IMR-90 (cell line): ENCODE measurements at regions not wholly inside any gene's neighbourhood (a gene's known extent, or its start where the extent isn't known, plus 50 kb on each side); places are given as distances from the start of the nearest gene placed in this dataset.

Experiments used
- ATAC-seq: fragments of 200-7000 bp; cut with Tn5 transposase; 2 replicates; pipeline ENCODE4 v1.9.1; 2020; ENCODE audit warnings: low read depth, mild to moderate bottlenecking, moderate library complexity
- BruUV-seq: library from RNA; stranded (reverse); fragments of 400-500 nt; replicated peaks from 2 replicates; lab custom pipeline; 2021; lab: Mats Ljungman, UMichigan
- CTCF ChIA-PET: fragments of 300-600 bp; formaldehyde crosslinking; extraction: SDS; loops from one replicate; lab custom pipeline; 2021; ENCODE audit warnings: antibody characterized with exemption; lab: Yijun Ruan, JAX
- POLR2A ChIA-PET: fragments of 300-600 bp; sonication (Branson Sonifier 250); formaldehyde crosslinking; loops from one replicate; lab custom pipeline; 2022; ENCODE audit warnings: antibody characterized with exemption; ENCODE audit not compliant: unreplicated experiment; lab: Charles Lee
- DNase-seq: peaks from one replicate; pipeline ENCODE4 v3.0.0; 2013
- H2AFZ ChIP-seq: replicated peaks from 2 replicates; pipeline ENCODE3; 2013; ENCODE audit warnings: low read length, mild to moderate bottlenecking; ENCODE audit not compliant: poor library complexity
- H2AK5ac ChIP-seq: 2 replicates; pipeline ENCODE4 v1.6.1; 2013; ENCODE audit warnings: low read depth, low read length, inconsistent platforms
- H2AK9ac ChIP-seq: replicated peaks from 2 replicates; pipeline ENCODE3; 2013; ENCODE audit warnings: mild to moderate bottlenecking, low read depth, low read length, moderate library complexity; ENCODE audit not compliant: poor library complexity
- H2BK120ac ChIP-seq: 2 replicates; pipeline ENCODE4 v1.6.1; 2013; ENCODE audit warnings: low read depth, low read length, inconsistent platforms
- H2BK15ac ChIP-seq: 3 replicates; pipeline ENCODE4 v1.6.1; 2013; ENCODE audit warnings: low read depth, low read length, inconsistent platforms
- H2BK20ac ChIP-seq: 2 replicates; pipeline ENCODE4 v1.6.1; 2013; ENCODE audit warnings: low read depth, mild to moderate bottlenecking, inconsistent platforms, low read length, moderate library complexity
- H2BK5ac ChIP-seq: 2 replicates; pipeline ENCODE4 v1.6.1; 2013; ENCODE audit warnings: mild to moderate bottlenecking, low read depth, low read length, inconsistent platforms; ENCODE audit not compliant: poor library complexity, severe bottlenecking
- H3K14ac ChIP-seq: replicated peaks from 2 replicates; pipeline ENCODE4 v1.6.1; 2013; ENCODE audit warnings: low read depth, low read length, inconsistent platforms
- H3K18ac ChIP-seq: 2 replicates; pipeline ENCODE4 v1.6.1; 2013; ENCODE audit warnings: low read depth, low read length, control low read depth
- H3K23ac ChIP-seq: 2 replicates; pipeline ENCODE4 v1.6.1; 2013; ENCODE audit warnings: low read depth, low read length, inconsistent platforms
- H3K27ac ChIP-seq: 2 replicates; pipeline ENCODE4 v1.5.1; 2013; ENCODE audit warnings: mild to moderate bottlenecking, control low read depth, low read length; ENCODE audit not compliant: insufficient read depth
- H3K27me3 ChIP-seq: 2 replicates; pipeline ENCODE4 v1.6.1; 2013; ENCODE audit warnings: low read length; ENCODE audit not compliant: control insufficient read depth, insufficient read depth
- H3K36me3 ChIP-seq: 2 replicates; pipeline ENCODE4 v1.6.1; 2013; ENCODE audit warnings: low read length, mixed read lengths; ENCODE audit not compliant: control insufficient read depth, insufficient read depth
- H3K4ac ChIP-seq: 2 replicates; pipeline ENCODE4 v1.6.1; 2013; ENCODE audit warnings: low read depth, low read length, inconsistent platforms
- H3K4me1 ChIP-seq: 2 replicates; pipeline ENCODE4 v1.6.1; 2013; ENCODE audit warnings: low read length, mixed read lengths; ENCODE audit not compliant: control insufficient read depth, insufficient read depth
- H3K4me2 ChIP-seq: 2 replicates; pipeline ENCODE4 v1.6.1; 2013; ENCODE audit warnings: low read depth, mild to moderate bottlenecking, control low read depth, low read length, moderate library complexity
- H3K4me3 ChIP-seq: 2 replicates; pipeline ENCODE4 v1.5.1; 2013; ENCODE audit warnings: low read depth, mild to moderate bottlenecking, control low read depth, low read length, moderate library complexity; ENCODE audit not compliant: insufficient read depth
- H3K56ac ChIP-seq: 2 replicates; pipeline ENCODE4 v1.6.1; 2013; ENCODE audit warnings: low read length, inconsistent platforms; ENCODE audit not compliant: insufficient read depth; ENCODE audit errors: extremely low read depth
- H3K79me1 ChIP-seq, 2 experiments: 2 replicates each; pipeline ENCODE4 v1.6.1; 2013; ENCODE audit warnings: low read length in 2 of 2, inconsistent platforms in 1 of 2, low read depth in 1 of 2
- H3K9ac ChIP-seq: 2 replicates; pipeline ENCODE4 v1.6.1; 2013; ENCODE audit warnings: low read depth, low read length, control low read depth
- H3K9me1 ChIP-seq: 2 replicates; pipeline ENCODE4 v1.6.1; 2013; ENCODE audit warnings: low read length, inconsistent platforms; ENCODE audit not compliant: insufficient read depth
- H3K9me3 ChIP-seq: 2 replicates; pipeline ENCODE4 v1.6.1; 2013; ENCODE audit warnings: low read length; ENCODE audit not compliant: control insufficient read depth, insufficient read depth
- H4K20me1 ChIP-seq: 2 replicates; pipeline ENCODE4 v1.6.1; 2013; ENCODE audit warnings: low read length, inconsistent platforms; ENCODE audit not compliant: insufficient read depth
- H4K5ac ChIP-seq: 2 replicates; pipeline ENCODE4 v1.6.1; 2013; ENCODE audit warnings: mild to moderate bottlenecking, low read depth, low read length, control low read depth
- H4K8ac ChIP-seq, 2 experiments: 2 replicates each; pipeline ENCODE4 v1.6.1; 2013; ENCODE audit warnings: low read depth in 2 of 2, low read length in 2 of 2, control low read depth in 1 of 2, inconsistent platforms in 1 of 2
- H4K91ac ChIP-seq: 2 replicates; pipeline ENCODE4 v1.6.1; 2013; ENCODE audit warnings: low read depth, low read length, inconsistent platforms; ENCODE audit not compliant: insufficient read depth
- BHLHE40 ChIP-seq: fragments of 150-350 bp; IDR thresholded peaks from 2 replicates; pipeline ENCODE4 v1.6.1; 2016; ENCODE audit warnings: mild to moderate bottlenecking, low read depth, low read length
- CEBPB ChIP-seq: IDR thresholded peaks from 2 replicates; pipeline ENCODE4 v1.6.1; 2012; ENCODE audit warnings: low read depth, low read length, improper control_type of control experiment
- CHD1 ChIP-seq: IDR thresholded peaks from 2 replicates; pipeline ENCODE4 v1.6.1; 2012; ENCODE audit warnings: low read depth, low read length, improper control_type of control experiment
- CTCF ChIP-seq: conservative IDR thresholded peaks from 2 replicates; pipeline ENCODE4 v1.5.1; 2012; ENCODE audit warnings: mild to moderate bottlenecking, low read depth, low read length, improper control_type of control experiment
- FOS ChIP-seq: fragments of 150-350 bp; IDR thresholded peaks from 2 replicates; pipeline ENCODE4 v1.6.1; 2016; ENCODE audit warnings: low read depth, low read length
- MAFK ChIP-seq: IDR thresholded peaks from 2 replicates; pipeline ENCODE4 v1.6.1; 2012; ENCODE audit warnings: low read depth, low read length, improper control_type of control experiment
- MXI1 ChIP-seq: IDR thresholded peaks from 2 replicates; pipeline ENCODE4 v1.6.1; 2012; ENCODE audit warnings: low read depth, mild to moderate bottlenecking, low read length, moderate library complexity, borderline replicate concordance
- NFE2L2 ChIP-seq: fragments of 150-350 bp; IDR thresholded peaks from 2 replicates; pipeline ENCODE4 v1.6.1; 2016; ENCODE audit warnings: low read depth, mild to moderate bottlenecking, low read length
- POLR2A ChIP-seq: IDR thresholded peaks from 2 replicates; pipeline ENCODE4 v1.6.1; 2012; ENCODE audit warnings: mild to moderate bottlenecking, low read depth, low read length
- RAD21 ChIP-seq: IDR thresholded peaks from 2 replicates; pipeline ENCODE4 v1.6.1; 2012; ENCODE audit warnings: low read length, improper control_type of control experiment
- RFX5 ChIP-seq: IDR thresholded peaks from 2 replicates; pipeline ENCODE4 v1.8.0; 2012; ENCODE audit warnings: low read depth, mild to moderate bottlenecking, low read length, moderate library complexity
- SMC3 ChIP-seq: fragments of 150-350 bp; IDR thresholded peaks from 2 replicates; pipeline ENCODE4 v1.6.1; 2016; ENCODE audit warnings: low read depth, mild to moderate bottlenecking, antibody characterized with exemption, low read length, moderate library complexity
- USF2 ChIP-seq: fragments of 150-350 bp; IDR thresholded peaks from 2 replicates; pipeline ENCODE4 v1.6.1; 2017; ENCODE audit warnings: mild to moderate bottlenecking, antibody characterized with exemption, low read length, low read depth
- WGBS, 2 experiments: methylation state at CpG; one replicate each; pipeline versions ENCODE4 v1.1.5 to v1.1.7; 2013; ENCODE audit warnings: missing lambda C conversion rate in 2 of 2; ENCODE audit not compliant: insufficient read length in 1 of 2; ENCODE audit errors: extremely low coverage in 2 of 2; 5-methylcytosine and 5-hydroxymethylcytosine counted together
- dilution Hi-C: fragments of 300-500 bp; cut with HindIII; formaldehyde crosslinking; loops from one replicate; pipeline ENCODE4 v1.14.3; 2018; ENCODE audit warnings: low sequenced_read_pairs; ENCODE audit not compliant: unreplicated experiment
- in situ Hi-C: fragments of 300-500 bp; cut with MboI; formaldehyde crosslinking; loops from 3 replicates; pipeline ENCODE4 v1.14.3; 2019; ENCODE audit warnings: low sequenced_read_pairs, inconsistent platforms, mixed read lengths
- intact Hi-C: fragments of 100-400 bp; cut with micrococcal nuclease; formaldehyde crosslinking; loops from 2 replicates; pipeline ENCODE4 v1.10.0; 2022
- TF ChIP-seq, protein P1 (sequence below): fragments of 150-350 bp; IDR thresholded peaks from 2 replicates; pipeline ENCODE4 v1.6.1; 2016; ENCODE audit warnings: low read depth, mild to moderate bottlenecking, low read length, moderate library complexity, borderline replicate concordance

DNA sequence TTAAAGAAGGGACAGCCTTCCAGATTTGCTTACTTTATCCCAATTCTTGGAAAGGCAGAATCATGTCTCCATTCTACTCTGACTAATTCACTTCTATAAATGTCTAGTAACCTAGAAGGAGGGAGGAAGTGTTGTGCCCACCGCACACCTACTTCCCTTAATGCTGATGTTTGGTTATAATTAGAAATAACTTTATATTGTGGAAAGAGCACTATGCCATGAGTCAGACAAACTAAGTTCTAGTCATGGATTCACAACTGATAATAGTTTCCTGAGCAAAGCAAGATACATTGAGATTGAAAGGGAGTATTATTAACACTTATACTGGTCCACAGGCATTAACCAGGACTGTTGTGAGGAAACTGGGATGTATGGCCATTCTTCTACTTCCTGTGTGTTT, 345.9 kb upstream of the RPS23 start:
- DNase-seq (no peak), ATAC-seq (no peak)
- no CpG with 5 or more reads among the region's 1 CpG for WGBS, 2 experiments
- BruUV-seq: no TSS peak
- no peak overlapping the region for H3K18ac ChIP-seq
- H3K14ac ChIP-seq: no peak overlapping the region
- CTCF ChIA-PET: no interaction called here
- H4K8ac ChIP-seq: no peak overlapping the region
- H3K79me1 ChIP-seq: no peaks in the 10 kb centered on the region
- no peaks in the 10 kb centered on the region for H3K9me3 ChIP-seq
- intact Hi-C loops (no loop called here), in situ Hi-C loops (no loop called here), dilution Hi-C loops (no loop called here)
- H3K56ac ChIP-seq: no peak overlapping the region
- no peaks in the 10 kb centered on the region for H3K4me1 ChIP-seq
- H3K4ac ChIP-seq: no peak overlapping the region
- no peak overlapping the region for H2BK15ac ChIP-seq
- no peak overlapping the region for H3K4me2 ChIP-seq
- H3K4me3 ChIP-seq: no peak overlapping the region
- no peak overlapping the region for H4K5ac ChIP-seq
- no peak overlapping the region for H3K23ac ChIP-seq
- POLR2A ChIA-PET: no interaction called here
- no peak overlapping the region for H2AK5ac ChIP-seq
- H2BK20ac ChIP-seq: no peak overlapping the region
- H2AFZ ChIP-seq: no peak overlapping the region
- no peak overlapping the region for H2BK120ac ChIP-seq
- H2BK5ac ChIP-seq: no peak overlapping the region
- H4K91ac ChIP-seq: no peak overlapping the region
- no peak overlapping the region for H2AK9ac ChIP-seq
- no peaks in the 10 kb centered on the region for H3K36me3 ChIP-seq
- H3K27me3 ChIP-seq: peaks cover 2% of the 10 kb centered on the region; the same call in 1 of the 2 replicates
- no peak overlapping the region for H3K27ac ChIP-seq
- no peaks in the 10 kb centered on the region for H3K9me1 ChIP-seq
- no peak overlapping the region for H3K9ac ChIP-seq
- TF ChIP-seq NFE2L2 (no peak), FOS (no peak), MAFK (no peak), CTCF (no peak), MXI1 (no peak), POLR2A (no peak), RAD21 (no peak), BHLHE40 (no peak), USF2 (no peak), CHD1 (no peak), CEBPB (no peak), SMC3 (no peak), RFX5 (no peak)
- TF ChIP-seq, protein P1, sequence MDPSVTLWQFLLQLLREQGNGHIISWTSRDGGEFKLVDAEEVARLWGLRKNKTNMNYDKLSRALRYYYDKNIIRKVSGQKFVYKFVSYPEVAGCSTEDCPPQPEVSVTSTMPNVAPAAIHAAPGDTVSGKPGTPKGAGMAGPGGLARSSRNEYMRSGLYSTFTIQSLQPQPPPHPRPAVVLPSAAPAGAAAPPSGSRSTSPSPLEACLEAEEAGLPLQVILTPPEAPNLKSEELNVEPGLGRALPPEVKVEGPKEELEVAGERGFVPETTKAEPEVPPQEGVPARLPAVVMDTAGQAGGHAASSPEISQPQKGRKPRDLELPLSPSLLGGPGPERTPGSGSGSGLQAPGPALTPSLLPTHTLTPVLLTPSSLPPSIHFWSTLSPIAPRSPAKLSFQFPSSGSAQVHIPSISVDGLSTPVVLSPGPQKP: no peak
- no peaks in the 10 kb centered on the region for H4K20me1 ChIP-seq
